ENCODE measurements at regions not wholly inside any gene's neighbourhood (a gene's known extent, or its start where the extent isn't known, plus 50 kb on each side); places are given as distances from the start of the nearest gene placed in this dataset.
"Not testable (repeated sequence)": the region's sequence is repeated elsewhere in the genome, so short reads cannot be mapped to it uniquely, and the experiment has no call there.

GRCh38 chr9:38123359-38123758, 54.3 kb upstream of the SHB start:
- TF ChIP-seq POLR2A (IDR thresholded peaks at IDR 0.05; ENCODE audit: low read depth); CTCF (IDR thresholded peaks at IDR 0.05); EP300 (IDR thresholded peaks at IDR 0.05); POLR2AphosphoS5 (IDR thresholded peaks at IDR 0.05): not testable (repeated sequence)
